Activated CD8-positive, alpha-beta memory T cell treated with anti-CD3 and anti-CD28 coated beads, Interleukin-2, amount 50 U/mL, for 24 hours (primary cell): ENCODE measurements at regions not wholly inside any gene's neighbourhood (a gene's known extent, or its start where the extent isn't known, plus 50 kb on each side); places are given as distances from the start of the nearest gene placed in this dataset.

Experiments
- DNase-seq: peaks from one replicate; pipeline ENCODE4 v3.0.0-alpha.2; 2020; ENCODE audit errors: extremely low read depth

DNA sequence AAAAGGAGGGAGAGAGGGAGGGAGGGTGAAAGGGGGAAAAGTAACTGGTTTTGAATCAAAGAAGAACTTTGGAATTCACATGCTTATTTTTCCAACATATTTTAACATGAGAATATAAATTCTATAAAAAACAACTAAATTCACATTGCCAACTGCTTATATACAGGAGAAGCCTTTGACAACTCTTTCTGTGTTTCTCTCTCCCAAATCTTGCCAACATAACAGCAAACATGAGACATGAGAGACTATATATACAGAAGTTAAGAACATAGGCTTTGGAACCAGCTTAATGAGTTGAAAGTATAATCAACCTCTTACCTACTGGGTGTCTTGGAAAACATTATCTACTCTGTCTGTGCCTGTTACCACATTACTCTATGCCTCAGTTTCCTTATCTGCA is 493.3 kb downstream of the RFC3 start:
- no peak for DNase-seq

DNA sequence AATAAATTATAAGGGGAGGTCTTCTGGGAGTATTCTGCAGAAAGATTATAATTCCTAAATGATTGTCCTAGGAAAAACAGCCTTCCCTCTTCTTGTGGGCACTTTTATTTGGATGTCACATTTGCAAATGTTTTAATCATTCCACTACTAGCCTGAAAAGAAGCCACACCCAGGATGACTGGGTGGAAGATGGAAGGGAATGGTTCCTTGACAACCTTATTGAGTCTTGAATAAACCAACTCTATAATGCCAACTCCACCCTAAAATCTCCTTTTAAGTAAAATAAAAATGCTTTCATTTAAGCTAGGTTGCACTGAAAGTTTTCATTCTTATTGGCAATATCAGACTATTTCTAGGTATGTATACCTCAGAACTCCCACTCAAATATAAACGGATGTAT is 494.6 kb downstream of the RFC3 start:
- DNase-seq: no peak

DNA sequence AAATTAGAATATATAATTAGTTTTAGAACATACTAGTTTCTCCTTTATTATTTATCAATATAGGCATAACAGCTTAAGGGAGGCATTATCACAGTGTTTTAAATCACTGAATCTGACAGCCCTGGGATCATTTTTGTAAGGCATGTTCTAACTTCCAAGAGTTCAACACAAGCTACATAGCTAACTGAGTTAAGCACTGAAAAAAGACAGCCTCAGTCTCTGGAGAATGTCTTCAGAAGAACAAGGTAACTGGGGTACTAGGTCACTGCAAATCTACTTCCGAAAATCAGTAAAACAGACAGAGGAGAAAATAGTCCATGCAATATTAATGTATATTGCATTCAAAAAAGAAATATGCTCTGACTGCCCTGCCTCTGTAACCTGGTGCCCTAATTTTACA is 502.1 kb downstream of the RFC3 start:
- DNase-seq: no peak

DNA sequence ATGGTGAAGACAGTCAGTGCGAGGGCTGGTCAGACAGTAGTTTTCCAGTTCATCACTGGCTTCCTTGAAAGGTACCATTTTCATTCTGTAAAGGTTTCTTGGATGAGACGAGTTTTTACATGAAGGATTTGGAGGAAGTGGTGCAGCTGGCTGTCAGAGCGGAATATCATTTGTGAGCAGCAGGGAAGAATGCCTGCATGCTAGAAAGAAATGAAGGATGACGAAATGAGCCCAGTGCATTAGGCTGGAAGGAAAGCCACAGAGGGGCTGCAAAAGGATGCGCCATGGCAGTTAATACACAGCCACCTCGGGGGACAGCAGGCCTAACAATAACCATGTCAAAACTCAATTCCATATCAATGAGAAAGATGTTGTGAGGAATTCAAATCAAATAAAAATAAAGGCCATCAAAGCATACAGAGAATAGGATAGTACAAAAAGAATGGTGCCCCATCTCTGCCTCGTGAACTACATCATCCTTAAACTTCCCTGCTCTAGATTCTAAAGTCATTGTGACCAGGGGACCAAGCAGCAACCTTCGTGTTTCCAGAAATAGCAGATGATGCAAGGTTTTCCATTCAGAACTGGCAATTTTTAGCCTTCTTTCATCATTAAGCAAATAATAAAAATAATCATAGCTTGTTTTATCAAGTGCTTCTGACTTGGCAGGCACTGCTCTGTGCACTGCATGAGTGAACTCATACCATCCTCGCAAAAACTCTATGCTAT is 504.2 kb downstream of the RFC3 start:
- no peak for DNase-seq

DNA sequence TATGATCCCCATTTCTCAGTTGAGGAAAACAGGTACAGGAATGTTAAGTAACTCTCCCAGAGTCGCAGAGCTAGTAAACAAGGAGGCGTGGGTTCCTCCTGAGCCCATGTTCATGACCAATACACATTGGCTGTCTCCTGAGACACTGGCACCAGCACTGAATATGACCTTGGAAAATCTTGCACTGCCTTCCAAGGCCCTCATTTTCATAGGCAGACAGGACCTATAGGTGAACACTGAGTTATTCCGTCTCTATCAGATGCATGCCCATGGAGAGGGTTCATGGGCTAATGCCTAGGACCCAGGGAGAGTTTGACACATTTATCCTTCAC is 504.8 kb downstream of the RFC3 start:
- DNase-seq: no peak

DNA sequence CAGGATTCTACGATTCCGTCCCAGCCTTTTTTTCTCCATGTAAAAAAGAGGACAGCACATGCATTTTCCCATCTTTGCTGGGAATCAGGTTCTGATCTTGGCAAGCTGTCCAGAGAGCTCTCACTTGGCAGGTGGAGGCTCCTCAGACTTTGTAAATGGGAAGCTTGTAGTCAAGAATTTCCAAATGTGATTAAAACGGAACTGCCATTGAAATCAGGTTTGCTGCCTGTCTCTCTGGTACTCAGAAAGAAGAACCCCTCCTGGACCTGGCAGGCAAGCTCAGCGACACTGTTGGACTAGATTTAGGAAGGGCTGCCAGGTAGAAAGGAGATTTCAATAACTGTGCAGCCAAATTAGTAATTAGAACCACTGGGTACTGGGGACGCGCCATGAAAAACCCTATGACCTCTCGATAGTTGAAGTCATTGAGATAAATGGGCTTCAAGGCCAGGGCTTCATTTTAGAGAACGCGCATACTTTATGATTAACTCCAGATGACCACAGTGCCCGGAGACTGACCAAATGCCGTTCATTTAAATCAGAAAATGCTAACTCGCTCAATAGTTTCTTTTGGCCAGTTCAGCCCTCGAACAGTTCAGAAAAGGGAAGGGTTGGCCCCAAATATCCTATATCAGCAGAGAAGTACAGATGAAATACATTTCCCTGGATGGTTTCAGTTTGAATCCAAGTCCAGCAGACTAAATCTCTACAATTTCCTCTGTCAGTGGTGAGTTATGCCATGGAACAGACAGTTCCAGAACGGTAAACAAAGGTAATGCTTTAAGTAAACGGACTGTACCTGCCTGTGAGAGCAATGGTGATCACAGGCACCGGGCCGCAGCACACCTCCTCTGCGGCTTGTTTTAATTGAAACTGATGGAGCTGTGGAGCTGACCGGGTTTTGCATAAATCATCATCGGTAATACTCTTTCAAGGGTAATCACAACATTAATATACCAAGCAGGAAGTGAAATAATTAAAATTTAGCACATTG is 517.4 kb downstream of the RFC3 start:
- no peak for DNase-seq

DNA sequence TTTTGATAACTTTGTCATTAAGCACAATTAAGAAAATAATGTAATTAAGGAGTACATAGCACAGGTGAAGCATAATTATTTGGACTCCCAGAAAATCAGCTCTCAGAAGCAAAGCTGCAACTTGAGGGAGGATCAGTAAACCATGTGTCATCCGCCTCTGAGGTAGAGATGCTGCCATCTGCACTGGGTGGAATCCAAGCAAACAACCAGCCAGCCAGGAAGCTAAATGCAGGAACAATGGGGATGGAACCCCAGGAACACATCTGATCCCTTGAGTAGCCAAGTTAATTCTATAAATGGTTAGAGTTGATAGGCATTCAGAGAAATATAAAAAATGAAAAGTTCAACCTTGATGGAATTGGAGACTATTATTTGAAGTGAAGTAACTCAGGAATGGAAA is 520.2 kb downstream of the RFC3 start:
- no peak for DNase-seq

DNA sequence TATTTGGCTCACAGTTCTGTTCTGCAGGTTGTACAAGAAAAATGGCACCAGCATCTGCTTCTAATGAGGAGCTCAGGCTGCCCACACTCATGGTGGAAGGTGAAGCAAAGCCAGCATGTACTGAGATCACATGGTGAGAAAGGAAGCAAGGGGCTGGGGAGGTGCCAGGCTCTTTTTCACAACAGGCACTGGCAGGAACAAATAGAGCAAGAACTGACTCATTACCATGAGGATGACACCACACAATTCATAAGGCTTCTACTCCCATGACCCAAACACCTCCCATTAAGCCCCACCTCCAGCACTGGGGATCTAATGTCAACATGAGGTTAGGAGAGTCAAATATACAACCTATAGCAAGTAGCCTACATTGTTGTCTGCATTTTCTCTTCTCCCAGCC is 522.6 kb downstream of the RFC3 start:
- DNase-seq: no peak

DNA sequence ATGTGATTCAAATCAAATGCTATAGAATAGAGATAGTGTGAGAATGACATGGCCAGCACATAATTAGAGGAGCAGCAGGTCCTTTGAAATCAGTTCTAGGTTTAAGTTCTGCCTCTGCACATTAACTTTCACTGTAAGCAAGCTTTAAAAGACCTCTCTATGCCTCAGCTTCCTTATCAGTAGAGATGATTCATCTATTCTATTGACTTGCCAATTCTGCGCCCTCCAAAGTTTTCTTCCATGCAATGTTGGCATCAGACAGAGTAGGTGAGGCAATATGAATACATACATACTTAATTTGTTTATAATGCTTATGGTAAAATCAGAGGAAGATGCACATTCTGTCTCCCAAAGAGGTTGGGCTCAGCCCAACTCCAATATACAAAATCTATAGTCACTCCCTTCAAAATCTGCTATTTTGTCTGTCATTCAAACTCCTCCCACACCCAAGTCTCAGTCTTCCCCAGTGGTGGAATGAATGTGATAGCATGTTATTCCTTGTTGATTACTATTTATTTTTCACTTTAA is 525.5 kb downstream of the RFC3 start:
- DNase-seq: no peak

DNA sequence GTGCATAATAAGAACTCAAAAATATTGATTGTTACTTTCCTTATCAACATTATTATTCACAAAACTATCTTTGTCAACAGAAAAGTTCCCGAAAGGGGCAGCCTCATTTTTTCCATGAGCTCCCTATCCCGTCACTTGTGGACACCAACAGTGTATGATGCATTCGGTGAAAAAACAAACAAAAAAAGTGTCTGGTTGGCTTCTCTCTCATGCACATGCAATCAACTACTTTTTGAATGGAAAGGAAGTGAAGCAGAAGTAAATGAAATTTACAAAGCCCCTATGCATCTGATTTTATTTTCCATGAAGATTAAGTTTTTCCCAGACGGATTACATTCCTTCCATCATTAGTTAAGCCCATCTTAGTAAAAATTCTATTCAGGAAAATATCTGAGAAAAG is 526.9 kb downstream of the RFC3 start:
- no peak for DNase-seq

DNA sequence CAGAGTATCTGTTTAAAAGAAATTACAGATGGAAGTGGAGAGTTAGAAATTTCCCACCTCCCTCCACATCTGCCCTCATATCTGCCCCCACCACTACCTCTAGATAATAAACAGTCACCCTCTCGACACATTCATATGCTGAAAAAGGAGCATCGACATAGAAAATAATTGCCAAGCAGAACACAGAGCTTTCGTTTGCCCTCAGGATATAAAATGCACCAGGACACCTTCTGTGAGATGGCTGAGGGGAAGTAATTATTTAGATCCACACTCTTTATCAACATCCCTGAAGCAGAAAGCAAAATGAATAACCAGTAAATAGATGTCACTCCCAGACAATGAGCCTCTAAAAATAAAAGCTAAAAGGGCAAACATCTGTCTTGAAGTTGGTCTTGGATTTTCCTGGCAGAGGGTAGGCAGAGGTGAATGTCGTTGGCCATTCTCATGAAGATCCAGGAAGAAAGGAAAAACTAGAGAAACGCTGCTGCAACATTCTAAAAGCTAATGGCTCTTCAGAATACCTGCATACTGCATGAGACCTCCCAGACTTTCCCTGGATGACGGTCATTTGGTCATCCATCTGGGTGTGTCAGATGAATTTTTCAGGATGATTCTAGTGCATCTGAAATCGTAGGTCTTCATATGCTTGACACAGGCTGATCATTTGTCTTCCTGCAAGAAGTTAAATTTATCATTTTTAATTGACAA is 527.5 kb downstream of the RFC3 start:
- no peak for DNase-seq

DNA sequence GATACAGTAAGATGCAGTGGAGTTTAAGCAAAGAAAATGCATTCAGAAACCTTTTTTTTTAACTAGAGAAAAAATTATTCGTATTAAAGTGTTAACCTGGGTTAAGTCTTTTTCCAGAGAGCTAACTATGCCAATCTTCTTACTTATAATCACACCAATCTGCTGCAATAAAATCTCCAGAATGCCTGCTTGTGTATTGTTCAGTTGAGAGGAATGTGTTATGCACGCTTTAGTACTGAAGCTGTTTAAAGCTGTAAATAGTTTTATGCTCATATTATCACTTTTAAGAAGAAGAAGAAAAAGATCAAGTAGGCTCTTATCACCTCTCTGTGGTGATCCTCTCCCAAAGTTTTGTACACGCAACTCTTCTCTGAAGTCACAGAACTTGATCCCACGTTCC is 528.7 kb downstream of the RFC3 start:
- no peak for DNase-seq

DNA sequence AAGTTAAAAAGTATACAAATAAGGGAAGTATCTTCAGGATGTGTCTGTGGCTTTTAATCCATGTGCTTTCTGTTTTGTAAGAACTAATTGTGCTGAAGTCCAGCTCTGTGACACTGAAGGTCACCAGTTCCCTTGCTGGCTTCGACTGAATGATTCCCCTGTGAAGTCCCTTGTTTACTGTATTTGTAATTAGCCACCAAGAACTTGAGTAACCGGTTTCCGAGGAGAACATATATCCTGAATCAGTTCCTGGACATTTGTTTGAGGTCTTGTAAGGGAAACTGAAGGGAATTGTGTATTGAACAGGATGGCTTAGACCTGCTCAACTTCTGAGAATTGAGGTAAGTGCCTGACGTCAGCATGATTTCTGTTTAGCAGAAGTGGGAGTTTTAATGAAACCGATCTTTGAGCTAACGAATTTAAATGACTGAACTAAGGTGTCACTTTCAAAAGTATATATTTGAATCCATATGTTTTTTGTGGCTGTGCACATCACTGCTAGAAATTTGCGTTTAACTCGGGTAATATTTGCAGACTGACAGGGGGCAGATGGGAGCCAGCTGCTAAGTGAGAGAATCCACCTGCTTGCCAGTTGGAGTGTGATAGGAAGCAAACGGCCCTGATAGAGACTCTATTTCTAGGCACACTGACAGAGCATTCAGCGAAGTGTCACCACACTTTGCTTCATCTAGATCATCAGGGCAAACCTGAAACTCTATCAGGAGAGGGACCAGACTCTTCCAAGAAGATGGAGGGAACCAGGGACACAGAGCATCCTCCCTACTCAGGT is 530.0 kb downstream of the RFC3 start:
- no peak for DNase-seq

DNA sequence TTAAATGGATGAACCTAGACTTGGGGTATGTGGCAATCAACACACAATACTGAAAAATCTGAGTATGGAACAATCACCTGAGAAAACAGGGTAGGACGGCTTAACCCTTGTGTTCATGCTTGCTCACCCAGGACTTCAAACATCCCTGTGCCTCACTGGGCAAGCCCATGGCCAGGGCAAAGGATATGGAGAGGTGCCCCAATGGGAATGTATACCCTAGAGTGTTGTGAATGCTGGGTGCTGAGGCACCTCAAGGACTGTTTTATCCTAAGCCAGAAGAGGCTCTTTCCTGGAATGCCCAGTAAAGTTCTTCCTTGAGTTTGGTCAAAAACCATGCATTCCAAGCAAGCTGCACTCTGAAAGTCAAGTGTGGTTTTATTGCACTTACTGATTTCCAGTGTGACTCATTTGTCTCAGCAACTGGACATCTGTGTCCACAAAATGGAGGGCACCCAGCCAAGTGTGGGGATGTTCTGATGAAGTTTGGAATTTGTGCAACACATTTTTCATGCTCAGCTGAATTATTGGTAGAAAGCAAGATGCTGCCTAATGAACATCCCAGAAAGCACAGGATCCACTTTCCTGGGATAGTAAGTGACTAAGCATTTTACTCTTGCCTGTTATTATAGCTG is 531.3 kb downstream of the RFC3 start:
- no peak for DNase-seq

DNA sequence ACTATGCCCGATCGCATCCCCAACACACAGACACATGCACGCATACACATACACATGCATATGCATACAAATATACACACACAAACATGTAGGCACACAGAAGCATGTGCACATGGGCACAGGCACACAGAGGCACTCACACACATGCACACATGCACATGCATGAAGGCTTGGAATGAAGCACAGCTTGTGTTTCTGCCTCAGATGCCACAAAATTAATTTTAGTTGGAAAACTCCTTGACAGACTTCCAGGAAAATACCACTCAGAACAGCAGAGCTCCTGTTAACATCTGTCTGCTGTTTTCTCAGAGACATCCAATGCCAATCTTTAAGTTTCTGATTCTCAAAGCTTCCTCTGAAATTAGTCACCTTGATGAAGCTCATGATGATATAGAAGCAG is 532.7 kb downstream of the RFC3 start:
- DNase-seq: no peak

DNA sequence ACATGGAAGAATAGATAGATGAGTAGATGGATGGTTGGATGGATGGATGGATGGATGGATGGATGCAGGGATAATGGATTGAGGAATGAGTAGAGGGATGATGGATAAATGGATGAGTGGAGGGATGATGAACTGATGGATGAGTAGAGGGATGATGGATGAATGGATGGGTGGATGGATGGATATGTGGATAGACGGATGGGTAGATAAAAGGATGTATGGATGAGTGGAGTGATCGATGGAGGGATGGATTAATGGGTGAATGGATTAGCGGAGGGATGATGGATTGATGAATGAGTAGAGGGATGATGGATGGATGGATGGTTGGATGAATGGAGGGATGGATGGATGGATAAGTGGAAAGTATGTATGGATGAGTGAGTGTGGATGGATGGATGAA is 533.2 kb downstream of the RFC3 start:
- no peak for DNase-seq

DNA sequence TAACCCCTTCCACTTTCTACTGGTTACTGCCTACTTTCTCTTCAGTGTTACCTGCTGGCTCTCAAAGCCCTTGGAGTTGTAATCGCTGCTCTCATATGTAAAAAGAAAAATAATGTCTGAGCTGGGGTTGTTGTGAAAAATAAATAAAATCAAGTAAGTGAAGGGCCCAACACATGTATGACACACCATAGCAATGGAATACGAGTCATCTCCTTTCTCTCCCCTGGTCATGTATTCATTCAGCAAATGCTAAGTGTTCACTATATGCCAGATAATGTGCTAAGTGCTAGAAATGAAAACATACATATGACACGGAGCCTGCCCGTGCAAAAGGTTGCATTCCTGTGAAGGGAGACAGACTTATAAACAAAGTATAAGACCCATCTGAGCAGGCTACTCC is 535.0 kb downstream of the RFC3 start:
- DNase-seq: no peak

DNA sequence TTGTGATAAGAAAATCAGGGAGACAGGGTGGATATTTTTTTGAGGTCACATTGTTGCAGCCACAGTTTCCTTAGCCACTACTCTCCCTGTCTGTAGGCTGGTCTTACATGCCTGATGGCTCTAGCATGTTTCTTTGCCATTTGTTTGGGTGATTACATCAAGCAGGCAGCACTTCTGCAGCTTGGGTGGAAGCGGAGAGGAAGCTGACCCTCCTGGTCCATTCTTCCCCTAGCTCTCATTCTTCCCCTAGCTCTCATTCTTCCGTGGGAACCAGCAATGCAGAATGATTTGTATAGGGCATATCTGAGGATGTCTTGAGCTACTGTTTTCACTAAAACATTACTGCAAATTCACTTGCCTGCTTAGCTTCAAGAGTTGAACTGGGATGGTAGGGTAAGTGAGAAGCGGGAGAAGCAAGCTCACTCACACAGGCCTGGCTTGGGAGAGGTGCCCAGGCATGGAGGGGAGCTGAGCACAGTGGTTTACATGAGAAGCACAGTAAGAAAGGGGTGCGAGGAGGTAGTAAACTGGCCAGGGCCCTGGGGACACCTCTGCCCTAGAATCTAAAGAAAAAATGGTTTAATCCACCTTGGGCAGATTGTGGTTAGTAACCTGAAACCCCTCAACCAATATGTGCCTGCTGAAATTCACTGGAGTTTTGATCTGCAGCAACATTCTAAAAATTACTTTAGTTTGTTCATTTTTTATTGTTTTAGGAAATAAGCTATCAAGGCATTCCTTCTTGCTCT is 538.9 kb downstream of the RFC3 start:
- DNase-seq: no peak

DNA sequence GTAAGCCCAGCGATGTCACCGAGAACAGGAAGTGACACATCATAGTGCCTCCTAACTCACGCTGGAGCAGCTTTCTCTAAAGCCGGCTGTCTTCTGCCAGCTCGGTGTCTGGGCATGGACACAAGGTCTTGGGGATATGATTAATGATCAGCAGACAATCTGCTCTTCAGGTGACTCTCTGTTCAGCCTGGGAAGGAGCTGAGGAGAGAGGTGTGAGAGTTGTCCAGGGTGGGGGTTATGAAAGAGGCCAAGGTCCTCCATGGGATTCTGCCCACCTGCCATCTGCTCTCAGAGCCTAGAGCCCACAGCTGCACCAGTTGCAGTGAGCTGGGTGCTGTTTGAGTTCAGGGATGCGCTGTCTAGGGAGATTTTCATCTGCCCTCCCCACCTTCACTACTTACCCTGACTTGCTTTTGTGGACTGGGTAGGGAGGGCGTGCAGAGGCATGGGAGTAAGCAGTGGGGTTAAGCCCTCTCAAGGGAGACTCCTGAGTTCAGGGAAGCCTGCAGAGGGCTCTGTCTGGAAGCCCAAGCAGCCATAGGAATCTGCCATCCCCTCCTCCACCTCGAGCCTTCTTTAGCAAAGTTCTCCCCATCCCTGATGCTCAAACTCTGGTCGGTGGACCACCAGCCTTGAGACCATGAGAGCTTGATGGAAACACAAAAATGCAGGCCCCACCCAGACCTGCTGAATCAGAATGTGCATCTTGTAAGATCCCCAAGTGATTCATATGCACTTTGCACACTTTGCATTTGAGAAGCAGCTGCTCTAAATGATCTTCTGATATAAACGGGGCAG is 539.7 kb downstream of the RFC3 start:
- DNase-seq: no peak
